Neural progenitor cell (in vitro differentiated cells): ENCODE measurements at regions not wholly inside any gene's neighbourhood (a gene's known extent, or its start where the extent isn't known, plus 50 kb on each side); places are given as distances from the start of the nearest gene placed in this dataset.

Source experiments
- DNase-seq: peaks from one replicate; pipeline ENCODE4 v3.0.0-alpha.2; 2016; ENCODE audit warnings: low spot score
- H2AFZ ChIP-seq: fragments of 200-600 bp; sonication (generic); replicated peaks from 2 replicates; pipeline ENCODE4 v1.6.1; 2016; ENCODE audit warnings: antibody characterized with exemption
- H3F3A ChIP-seq: fragments of 200-600 bp; sonication (generic); 2 replicates; pipeline ENCODE4 v1.6.1; 2016; ENCODE audit warnings: antibody characterized with exemption, low read depth
- H3K27ac ChIP-seq: fragments of 200-600 bp; sonication (generic); 2 replicates; pipeline ENCODE4 v1.5.1; 2016; ENCODE audit warnings: mild to moderate bottlenecking
- H3K27me3 ChIP-seq: fragments of 200-600 bp; sonication (generic); 2 replicates; pipeline ENCODE4 v1.6.1; 2016; ENCODE audit warnings: mild to moderate bottlenecking, moderate library complexity
- H3K36me3 ChIP-seq: fragments of 200-600 bp; sonication (generic); 2 replicates; pipeline ENCODE4 v1.5.1; 2016
- H3K4me1 ChIP-seq: fragments of 200-600 bp; sonication (generic); 2 replicates; pipeline ENCODE4 v1.6.1; 2016; ENCODE audit warnings: mixed run types
- H3K4me2 ChIP-seq: fragments of 200-600 bp; sonication (generic); 2 replicates; pipeline ENCODE4 v1.6.1; 2016
- H3K4me3 ChIP-seq: fragments of 200-600 bp; sonication (generic); 2 replicates; pipeline ENCODE4 v1.5.1; 2016
- H3K79me2 ChIP-seq: fragments of 200-600 bp; sonication (generic); 2 replicates; pipeline ENCODE4 v1.6.1; 2016; ENCODE audit warnings: low read depth
- H3K9ac ChIP-seq: fragments of 200-600 bp; sonication (generic); 2 replicates; pipeline ENCODE4 v1.6.1; 2016
- H3K9me3 ChIP-seq: fragments of 200-600 bp; sonication (generic); 2 replicates; pipeline ENCODE4 v1.5.1; 2016; ENCODE audit warnings: low read depth
- H4K20me1 ChIP-seq: fragments of 200-600 bp; sonication (generic); 2 replicates; pipeline ENCODE4 v1.6.1; 2016; ENCODE audit warnings: low read depth
- H3K27ac Mint-ChIP-seq: 3 replicates; pipeline ENCODE4 v1.8.0; 2021; ENCODE audit warnings: mixed read lengths
- H3K27me3 Mint-ChIP-seq: 2 replicates; pipeline ENCODE4 v1.8.0; 2022; ENCODE audit warnings: low read depth, mild to moderate bottlenecking, inconsistent platforms, moderate library complexity, mixed read lengths; ENCODE audit not compliant: insufficient read depth
- H3K36me3 Mint-ChIP-seq: 3 replicates; pipeline ENCODE4 v1.8.0; 2021; ENCODE audit warnings: mixed read lengths
- H3K4me1 Mint-ChIP-seq: 3 replicates; pipeline ENCODE4 v1.8.0; 2021; ENCODE audit warnings: mixed read lengths
- H3K4me3 Mint-ChIP-seq: 3 replicates; pipeline ENCODE4 v1.8.0; 2021; ENCODE audit warnings: mild to moderate bottlenecking, moderate library complexity, mixed read lengths
- H3K9me3 Mint-ChIP-seq: 3 replicates; pipeline ENCODE4 v1.8.0; 2020; ENCODE audit warnings: mixed read lengths
- CTCF ChIP-seq: fragments of 200-600 bp; sonication (generic); IDR thresholded peaks from 2 replicates; pipeline ENCODE4 v1.5.1; 2017; ENCODE audit warnings: antibody characterized with exemption, mild to moderate bottlenecking
- EZH2 ChIP-seq: fragments of 200-600 bp; sonication (generic); IDR thresholded peaks from 2 replicates; pipeline ENCODE4 v1.6.1; 2017; ENCODE audit warnings: antibody characterized with exemption, mild to moderate bottlenecking, moderate library complexity
- EZH2phosphoT487 ChIP-seq: fragments of 200-600 bp; sonication (generic); IDR thresholded peaks from 2 replicates; pipeline ENCODE4 v1.6.1; 2017; ENCODE audit warnings: antibody characterized with exemption

GRCh38 chr13:107733276-107733675, 482.1 kb downstream of the LIG4 start:
- H3K36me3 Mint-ChIP-seq: no peaks in the 10 kb centered on the region
- no peak overlapping the region for H3K27ac ChIP-seq
- no peak overlapping the region for H3K27ac Mint-ChIP-seq

GRCh38 chr13:107730813-107731212, 484.5 kb downstream of the LIG4 start:
- no peak overlapping the region for H2AFZ ChIP-seq
- TF ChIP-seq EZH2 (no peak), CTCF (no peak), EZH2phosphoT487 (no peak)
- Mint-ChIP-seq H3K9me3 (no peaks in the 10 kb centered on the region), H3K4me1 (no peaks in the 10 kb centered on the region), H3K27ac (no peak overlapping the region), H3K36me3 (no peaks in the 10 kb centered on the region), H3K27me3 (no peaks in the 10 kb centered on the region), H3K4me3 (no peak overlapping the region)
- no peaks in the 10 kb centered on the region for H3K4me1 ChIP-seq
- no peak overlapping the region for H3K4me3 ChIP-seq
- H3K36me3 ChIP-seq: no peaks in the 10 kb centered on the region
- H3K9ac ChIP-seq: no peak overlapping the region
- H3F3A ChIP-seq: no peaks in the 10 kb centered on the region
- no peaks in the 10 kb centered on the region for H3K9me3 ChIP-seq
- no peaks in the 10 kb centered on the region for H3K79me2 ChIP-seq
- H3K27me3 ChIP-seq: no peaks in the 10 kb centered on the region
- no peak overlapping the region for H3K4me2 ChIP-seq
- no peaks in the 10 kb centered on the region for H4K20me1 ChIP-seq
- no peak overlapping the region for H3K27ac ChIP-seq
- DNase-seq: no peak

More at GRCh38 chr13:107733276-107733675, 482.1 kb downstream of the LIG4 start:
- no peak overlapping the region for H3K9ac ChIP-seq
- H4K20me1 ChIP-seq: no peaks in the 10 kb centered on the region
- H3K27me3 ChIP-seq: no peaks in the 10 kb centered on the region
- H3K4me2 ChIP-seq: no peak overlapping the region
- H3K4me1 Mint-ChIP-seq: no peaks in the 10 kb centered on the region
- no peaks in the 10 kb centered on the region for H3F3A ChIP-seq
- H3K9me3 ChIP-seq: no peaks in the 10 kb centered on the region
- no peaks in the 10 kb centered on the region for H3K36me3 ChIP-seq
- no peaks in the 10 kb centered on the region for H3K79me2 ChIP-seq
- no peaks in the 10 kb centered on the region for H3K4me1 ChIP-seq
- H3K4me3 Mint-ChIP-seq: no peak overlapping the region
- DNase-seq: no peak
- H3K27me3 Mint-ChIP-seq: no peaks in the 10 kb centered on the region
- no peak overlapping the region for H3K4me3 ChIP-seq
- H3K9me3 Mint-ChIP-seq: no peaks in the 10 kb centered on the region
- no peak for TF ChIP-seq EZH2
- TF ChIP-seq EZH2phosphoT487: no peak
- TF ChIP-seq CTCF: no peak
- H2AFZ ChIP-seq: no peak overlapping the region

GRCh38 chr13:107721125-107721869, 494.0 kb downstream of the LIG4 start:
- Histone ChIP-seq H3K9me3 (no peaks in the 10 kb centered on the region), H3K27ac (no peak overlapping the region), H3K4me1 (no peaks in the 10 kb centered on the region), H3K79me2 (no peaks in the 10 kb centered on the region), H3K4me3 (no peak overlapping the region), H3K36me3 (no peaks in the 10 kb centered on the region), H2AFZ (no peak overlapping the region), H3F3A (no peaks in the 10 kb centered on the region), H3K4me2 (no peak overlapping the region), H3K27me3 (no peaks in the 10 kb centered on the region), H3K9ac (no peak overlapping the region), H4K20me1 (no peaks in the 10 kb centered on the region)
- H3K4me3 Mint-ChIP-seq: no peak overlapping the region
- no peaks in the 10 kb centered on the region for H3K9me3 Mint-ChIP-seq
- peaks cover 6% of the 10 kb centered on the region for H3K4me1 Mint-ChIP-seq
- no peaks in the 10 kb centered on the region for H3K27me3 Mint-ChIP-seq
- no peak for DNase-seq
- TF ChIP-seq CTCF: no peak
- no peak for TF ChIP-seq EZH2
- TF ChIP-seq EZH2phosphoT487: no peak
- no peak overlapping the region for H3K27ac Mint-ChIP-seq
- H3K36me3 Mint-ChIP-seq: no peaks in the 10 kb centered on the region
